ENCODE measurements at regions not wholly inside any gene's neighbourhood (a gene's known extent, or its start where the extent isn't known, plus 50 kb on each side); places are given as distances from the start of the nearest gene placed in this dataset.
"Not testable (repeated sequence)": the region's sequence is repeated elsewhere in the genome, so short reads cannot be mapped to it uniquely, and the experiment has no call there.

DNA sequence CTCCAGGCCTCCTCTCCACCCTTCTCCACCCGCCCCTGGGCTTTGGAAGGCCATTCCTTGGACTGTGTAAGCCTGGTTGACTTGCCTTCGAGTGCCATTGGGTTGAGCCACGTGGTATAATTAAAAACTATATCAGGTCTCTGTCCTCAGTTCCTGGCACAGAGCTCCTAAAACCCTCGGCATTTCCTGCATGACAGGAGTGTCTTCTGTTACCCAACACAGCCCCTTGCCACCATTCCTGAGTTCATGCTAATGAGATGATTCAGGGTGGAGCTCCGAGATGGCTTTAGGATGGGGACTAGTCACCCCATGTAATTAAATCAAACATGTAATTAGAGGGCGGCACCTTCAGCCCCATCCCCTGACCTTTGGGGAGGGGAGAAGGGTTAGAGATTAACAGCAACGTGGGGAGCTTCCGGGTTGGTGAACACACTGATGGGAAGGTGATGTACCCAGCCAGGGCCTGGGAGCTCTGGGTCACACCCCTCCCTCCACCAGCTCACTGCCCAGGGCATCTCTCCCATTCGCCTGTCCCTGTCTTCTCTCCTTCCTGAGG lies 256.4 kb downstream of the FAM43A start:
- no peak for DNase-seq (ENCODE audit: low read depth)

GRCh38 chr3:194944526-194944925 lies 258.8 kb downstream of the FAM43A start:
- no peak for DNase-seq (ENCODE audit: low read depth)

DNA sequence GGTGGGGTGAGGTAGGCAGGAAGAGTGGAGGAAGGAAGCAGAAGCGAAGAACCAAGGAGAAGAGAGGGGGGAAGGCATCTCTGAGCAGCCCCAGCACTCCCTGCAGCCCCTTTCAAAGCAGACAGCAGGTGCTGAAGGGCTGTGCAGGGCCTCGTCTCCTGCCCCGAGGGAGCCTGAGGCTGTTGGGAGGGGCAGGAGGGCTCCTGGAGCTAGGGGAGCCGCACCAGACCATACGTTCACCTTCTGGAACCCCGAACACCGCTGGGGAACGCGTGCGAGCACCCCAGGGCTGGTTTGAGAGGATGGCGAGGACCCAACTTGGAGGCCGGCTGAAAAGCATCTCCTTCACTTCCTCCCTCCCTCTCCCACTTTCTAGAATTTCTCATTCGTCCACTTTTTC lies 259.8 kb downstream of the FAM43A start:
- DNase-seq (ENCODE audit: low read depth) = no peak

DNA sequence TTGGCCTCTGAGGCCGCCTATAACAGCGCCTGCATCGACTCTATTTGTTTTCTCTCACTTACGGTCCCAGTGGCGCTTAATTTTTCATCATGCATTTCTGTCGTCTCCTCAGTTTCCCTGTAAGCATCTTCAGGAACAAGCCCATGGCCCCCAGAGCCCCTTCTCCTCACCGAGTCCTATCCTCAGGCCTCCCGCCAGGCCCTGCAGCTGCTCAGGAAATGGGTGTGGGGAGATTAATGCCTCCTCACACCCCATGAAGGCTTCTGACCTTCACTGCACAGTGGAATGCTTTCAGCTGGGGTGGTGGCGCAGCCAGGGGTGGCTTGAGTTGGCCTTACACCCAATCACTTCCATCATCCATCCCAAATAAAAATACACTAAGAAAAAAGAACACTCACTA lies 260.4 kb downstream of the FAM43A start:
- no peak for DNase-seq (ENCODE audit: low read depth)

DNA sequence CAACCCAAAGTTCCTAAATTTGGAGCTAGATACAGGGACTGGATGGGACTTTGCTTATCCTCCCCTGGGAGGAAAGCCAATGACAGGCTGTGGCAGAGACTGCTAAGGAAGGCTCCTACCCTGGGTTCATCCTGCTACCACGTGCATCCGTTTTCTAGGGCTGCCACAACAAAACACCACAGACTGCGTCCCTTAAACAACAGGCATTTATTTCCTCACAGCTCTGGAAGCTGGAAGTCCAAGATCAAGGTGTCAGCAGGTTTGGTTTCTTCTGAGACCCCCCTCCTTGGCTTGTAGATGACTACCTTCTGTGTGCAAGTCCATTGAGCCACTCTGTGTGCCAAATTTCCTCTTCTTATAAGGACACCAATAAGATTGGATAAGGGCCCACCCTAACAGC lies 263.9 kb downstream of the FAM43A start:
- no peak for DNase-seq (ENCODE audit: low read depth)

DNA sequence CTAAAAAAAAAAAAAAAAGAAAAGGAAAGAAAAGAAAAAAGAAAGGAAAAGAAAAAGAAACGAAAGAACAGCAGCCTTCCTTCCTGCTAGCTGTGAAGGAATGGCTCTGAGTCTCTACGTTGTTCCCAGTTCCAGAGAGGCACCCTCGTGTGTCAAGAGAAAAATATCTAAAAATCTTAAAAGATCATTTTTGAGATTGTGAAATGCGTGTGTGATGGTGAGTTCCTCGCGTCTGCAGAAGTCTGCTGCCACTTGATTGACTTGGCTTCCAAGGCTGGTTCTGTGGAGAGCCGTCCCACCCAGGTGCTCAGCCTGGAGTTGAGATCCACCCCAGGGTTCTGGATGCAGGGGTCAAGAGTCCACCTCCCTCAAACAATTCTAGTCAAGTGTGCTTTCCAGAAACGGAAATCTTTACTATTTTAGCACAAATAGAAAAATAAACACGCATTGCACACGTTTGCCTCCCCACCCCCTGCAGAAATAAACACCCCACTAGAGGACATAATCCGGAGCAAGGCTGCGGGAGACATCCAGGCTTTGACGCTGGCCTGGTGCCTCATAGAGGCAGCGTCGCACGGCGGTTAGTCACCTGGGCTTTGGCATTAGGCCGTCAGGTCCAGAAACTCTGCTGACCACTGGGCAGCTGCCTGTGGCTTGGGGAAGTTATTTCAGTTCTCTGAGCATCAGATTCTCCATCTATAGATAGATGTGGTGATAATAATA lies 265.4 kb downstream of the FAM43A start:
- DNase-seq (ENCODE audit: low read depth) = no peak

DNA sequence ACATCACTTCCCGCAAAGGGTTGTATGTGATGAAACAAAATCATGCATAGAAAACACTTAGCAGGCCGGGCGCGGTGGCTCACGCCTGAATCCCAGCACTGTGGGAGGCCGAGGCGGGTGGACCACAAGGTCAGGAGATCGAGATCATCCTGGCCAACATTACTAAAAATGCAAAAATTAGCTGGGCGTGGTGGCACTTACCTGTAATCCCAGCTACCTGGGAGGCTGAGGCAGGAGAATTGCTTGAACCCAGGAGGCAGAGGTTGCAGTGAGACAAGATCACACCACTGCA lies 265.9 kb downstream of the FAM43A start:
- DNase-seq (ENCODE audit: low read depth) = not testable (repeated sequence)

- no peak for DNase-seq (ENCODE audit: low read depth)
Observed at GRCh38 chr3:194951931-194952582, 266.4 kb downstream of the FAM43A start.

GRCh38 chr3:194952841-194953241 lies 267.2 kb downstream of the FAM43A start:
- DNase-seq (ENCODE audit: low read depth) = no peak

- DNase-seq (ENCODE audit: low read depth) = no peak
Observed at GRCh38 chr3:194953291-194953690, 267.6 kb downstream of the FAM43A start.

- DNase-seq (ENCODE audit: low read depth) = no peak
Observed at GRCh38 chr3:194955546-194955945, 269.9 kb downstream of the FAM43A start.

DNA sequence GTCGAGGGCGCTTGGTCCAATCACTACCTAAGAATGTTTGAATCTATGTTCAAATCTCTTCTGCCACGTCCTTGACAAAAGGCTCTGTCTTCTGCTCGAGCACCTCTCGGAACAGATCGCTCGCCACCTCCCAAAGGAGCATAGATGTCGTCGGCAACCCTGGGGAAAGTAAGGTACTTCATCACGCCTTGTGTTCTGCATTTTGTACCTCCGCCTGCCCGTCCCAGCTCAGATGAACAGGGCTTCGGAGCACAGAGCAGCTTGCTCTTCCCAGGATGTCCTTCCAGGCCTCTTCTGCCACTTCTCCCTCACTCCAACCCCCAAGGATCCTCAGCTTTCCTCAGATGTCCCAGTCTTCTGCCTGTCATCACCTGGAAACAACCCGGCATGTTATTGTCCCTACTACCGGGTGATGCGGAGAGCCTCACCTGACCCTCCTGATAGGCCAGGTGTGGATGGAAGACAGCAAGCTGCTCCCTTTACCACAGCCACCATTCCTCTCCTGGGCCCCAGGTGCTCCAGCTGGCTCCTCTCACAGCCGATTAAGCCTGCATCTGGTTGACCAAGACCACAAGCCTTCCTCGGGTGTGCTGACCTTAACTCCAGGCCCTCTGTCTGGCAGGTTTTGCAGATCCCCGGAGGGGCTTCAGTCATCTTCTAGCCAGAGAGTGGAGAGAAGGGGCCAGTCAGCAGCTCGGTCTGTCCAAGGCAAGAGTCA lies 270.5 kb downstream of the FAM43A start:
- no peak for DNase-seq (ENCODE audit: low read depth)

DNA sequence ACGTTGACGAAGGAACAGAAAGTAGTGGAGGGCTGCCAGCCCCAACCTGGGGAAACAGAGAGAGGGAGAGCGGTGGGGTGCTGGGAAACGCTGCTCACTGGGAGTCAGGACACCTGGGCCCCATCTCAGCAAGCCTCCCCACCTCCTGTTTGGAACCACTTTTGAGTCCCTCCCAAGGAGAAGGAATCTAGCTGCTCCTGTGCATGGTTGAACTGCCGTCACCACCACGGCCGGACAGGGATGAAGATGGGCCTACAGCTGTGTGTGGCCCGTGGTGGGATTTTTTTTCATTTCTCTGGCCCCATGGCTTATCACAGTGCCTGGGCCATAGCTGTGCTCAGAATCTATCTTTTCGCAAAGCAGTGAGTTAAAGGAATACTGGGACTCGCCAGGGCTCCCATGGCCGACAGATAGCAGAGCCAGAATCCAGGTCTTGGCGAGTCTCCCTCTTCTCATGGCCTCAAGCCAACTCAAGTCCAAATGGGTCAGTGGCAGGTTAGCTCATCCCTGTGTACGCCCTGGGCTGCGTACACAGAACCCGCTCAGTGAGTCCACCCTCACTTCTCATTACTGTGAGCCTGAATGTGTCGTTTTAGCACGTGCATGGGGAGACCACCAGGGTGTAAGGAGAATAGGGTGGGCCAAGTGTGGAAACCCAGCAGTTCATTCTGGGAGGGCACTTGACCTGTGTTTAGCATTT lies 271.2 kb downstream of the FAM43A start:
- no peak for DNase-seq (ENCODE audit: low read depth)

DNA sequence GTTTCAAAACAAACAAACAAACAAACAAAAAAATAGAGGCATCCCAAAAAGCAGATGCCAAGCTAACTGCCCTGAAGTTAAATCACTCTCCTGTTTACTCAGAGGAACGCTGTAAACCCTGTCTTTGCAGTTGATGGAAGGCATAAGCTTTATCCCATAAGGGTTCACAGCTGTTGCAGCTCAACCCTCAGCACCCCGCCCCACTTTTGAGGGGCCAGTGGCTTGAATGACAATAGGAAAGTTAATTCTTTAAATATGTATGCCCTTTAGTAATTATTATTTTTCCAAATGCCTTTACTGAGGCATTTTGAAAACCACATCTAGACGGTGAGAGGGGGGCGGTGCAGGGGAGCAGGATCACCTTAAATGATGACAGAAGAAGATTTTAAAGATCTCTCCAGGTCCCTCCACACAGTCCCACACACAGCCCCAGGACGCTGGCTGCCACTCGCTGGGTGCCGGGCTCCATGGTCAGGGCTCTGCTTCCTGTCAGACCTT lies 272.1 kb downstream of the FAM43A start:
- no peak for DNase-seq (ENCODE audit: low read depth)

DNA sequence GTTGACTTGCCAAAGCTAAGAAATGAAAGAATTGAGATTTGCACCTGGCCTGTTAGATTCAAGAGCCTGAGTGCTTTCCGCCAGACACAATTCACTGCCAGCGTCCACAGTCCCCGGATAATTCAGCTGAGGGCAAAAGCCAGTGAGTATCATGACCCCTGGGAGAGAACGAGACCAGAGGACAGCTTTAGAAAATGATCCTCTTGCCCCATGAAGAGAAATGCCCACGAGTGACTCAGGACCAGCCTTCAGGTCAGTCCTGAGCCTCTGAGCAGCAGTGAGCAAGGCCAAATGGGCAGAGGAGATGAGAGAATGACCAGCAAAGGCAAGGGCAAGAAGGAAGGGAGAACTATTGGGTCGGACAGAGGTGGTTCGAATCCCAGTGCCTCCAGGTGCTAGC lies 273.5 kb downstream of the FAM43A start:
- no peak for DNase-seq (ENCODE audit: low read depth)

- not testable (repeated sequence) for DNase-seq (ENCODE audit: low read depth)
Observed at GRCh38 chr3:194959666-194960065, 274.0 kb downstream of the FAM43A start.

GRCh38 chr3:194960446-194961032 lies 274.9 kb downstream of the FAM43A start:
- no peak for DNase-seq (ENCODE audit: low read depth)

DNA sequence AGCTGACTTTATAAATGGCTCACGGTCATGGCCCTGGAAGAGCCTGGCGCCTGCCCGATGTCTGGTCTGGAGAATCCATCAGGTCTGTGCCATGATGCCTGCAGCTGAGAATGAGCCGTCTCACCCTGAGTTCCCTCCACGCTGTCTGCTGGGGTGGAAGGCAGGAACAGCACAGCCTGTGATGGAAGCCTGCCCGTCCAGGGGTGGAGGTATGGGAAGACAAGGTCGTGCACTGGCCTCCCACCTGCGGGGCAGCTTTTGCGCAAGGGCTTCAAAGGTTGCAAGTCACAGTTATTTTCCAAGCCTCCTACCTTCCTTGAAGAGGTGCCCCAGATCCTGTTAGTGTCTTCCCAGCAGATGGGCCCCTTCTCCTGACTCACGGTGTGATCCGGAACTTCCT lies 275.5 kb downstream of the FAM43A start:
- DNase-seq (ENCODE audit: low read depth) = no peak

DNA sequence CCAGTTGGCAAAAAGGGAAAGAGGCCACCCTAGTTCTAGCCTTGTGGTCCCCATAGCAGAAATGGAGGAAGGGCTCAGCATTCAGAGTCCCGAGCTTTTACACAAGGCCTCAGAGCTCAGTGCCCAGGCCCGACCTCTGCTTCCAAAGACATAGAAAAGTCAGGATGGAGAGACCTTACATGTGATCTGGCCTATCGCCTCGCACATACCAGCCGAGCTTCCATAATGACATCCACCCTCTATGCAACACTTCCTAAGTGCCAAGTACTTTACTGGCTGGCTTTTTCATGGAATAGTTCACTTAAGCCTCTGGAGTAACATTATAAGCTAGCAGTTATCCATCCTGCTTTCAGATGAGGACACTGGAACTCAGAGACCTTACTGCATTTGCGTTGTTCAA lies 275.9 kb downstream of the FAM43A start:
- no peak for DNase-seq (ENCODE audit: low read depth)

- no peak for DNase-seq (ENCODE audit: low read depth)
Observed at GRCh38 chr3:194962056-194962455, 276.4 kb downstream of the FAM43A start.

- no peak for DNase-seq (ENCODE audit: low read depth)
Observed at GRCh38 chr3:194964809-194965208, 279.1 kb downstream of the FAM43A start.

Data from Daoy (cell line).